Esophagus muscularis mucosa (tissue), 4 donors: ENCODE measurements at regions not wholly inside any gene's neighbourhood (a gene's known extent, or its start where the extent isn't known, plus 50 kb on each side); places are given as distances from the start of the nearest gene placed in this dataset.

ENCODE experiments used
- CTCF ChIP-seq, 3 experiments: fragments of 200-600 bp in 2 of 3; fragments of 450-650 bp in 1 of 3; sonication (generic) in 2 of 3; IDR thresholded peaks; one replicate each; pipeline ENCODE4 v1.5.1; 2017 to 2019; ENCODE audit warnings: antibody characterized with exemption in 3 of 3, mild to moderate bottlenecking in 2 of 3, moderate library complexity in 1 of 3
- EP300 ChIP-seq: sonication (generic); formaldehyde crosslinking; IDR thresholded peaks from one replicate; pipeline ENCODE4 v1.6.1; 2017; ENCODE audit warnings: antibody characterized with exemption
- POLR2A ChIP-seq: fragments of 450-650 bp; IDR thresholded peaks from one replicate; pipeline ENCODE4 v1.6.1; 2017; ENCODE audit warnings: antibody characterized with exemption, moderate library complexity, mild to moderate bottlenecking, low read depth
- POLR2AphosphoS5 ChIP-seq, 2 donors: sonication (generic); formaldehyde crosslinking; IDR thresholded peaks; one replicate each; pipeline ENCODE4 v1.6.1; 2017; ENCODE audit warnings: antibody characterized with exemption in 2 of 2

GRCh38 chr11:22006901-22007300 lies 186.0 kb upstream of the ANO5 start:
- TF ChIP-seq CTCF (IDR thresholded peaks at IDR 0.05), result no peak
- TF ChIP-seq POLR2AphosphoS5 (IDR thresholded peaks at IDR 0.05), result no peak
- TF ChIP-seq EP300, result no peak
- no peak for TF ChIP-seq POLR2A
